Spleen (tissue), 7 donors: ENCODE measurements at regions not wholly inside any gene's neighbourhood (a gene's known extent, or its start where the extent isn't known, plus 50 kb on each side); places are given as distances from the start of the nearest gene placed in this dataset.

Source experiments
- POLR2A ChIP-seq, 3 donors: fragments of 450-650 bp; IDR thresholded peaks; one replicate each; pipeline ENCODE4 v1.5.1; 2017; ENCODE audit warnings: antibody characterized with exemption in 3 of 3, mild to moderate bottlenecking in 1 of 3
- TF ChIP-seq, protein P1 (sequence below), 11 experiments: fragments of 200-600 bp in 7 of 11; fragments of 450-650 bp in 4 of 11; sonication (generic) in 4 of 11; IDR thresholded peaks in 8 of 11; conservative IDR thresholded peaks in 3 of 11; 1 replicate in 7 of 11; 2 replicates in 4 of 11; pipeline versions ENCODE4 v1.4.0 to v1.8.0; 2016 to 2021; ENCODE audit warnings: antibody characterized with exemption in 11 of 11, inconsistent platforms in 4 of 11, mild to moderate bottlenecking in 1 of 11
- donor health status: DM: no; HTN: no; CAD: no; lungs with moderate emphysema.
- donor health status: DM: no; HTN: no; CAD: no.
- donor health status: DM: no; HTN: no; CAD: no.

GRCh38 chr13:112322557-112322956 lies 53.6 kb upstream of the SPACA7 start:
- TF ChIP-seq POLR2A (IDR thresholded peaks at IDR 0.05), result no peak
- TF ChIP-seq, protein P1, sequence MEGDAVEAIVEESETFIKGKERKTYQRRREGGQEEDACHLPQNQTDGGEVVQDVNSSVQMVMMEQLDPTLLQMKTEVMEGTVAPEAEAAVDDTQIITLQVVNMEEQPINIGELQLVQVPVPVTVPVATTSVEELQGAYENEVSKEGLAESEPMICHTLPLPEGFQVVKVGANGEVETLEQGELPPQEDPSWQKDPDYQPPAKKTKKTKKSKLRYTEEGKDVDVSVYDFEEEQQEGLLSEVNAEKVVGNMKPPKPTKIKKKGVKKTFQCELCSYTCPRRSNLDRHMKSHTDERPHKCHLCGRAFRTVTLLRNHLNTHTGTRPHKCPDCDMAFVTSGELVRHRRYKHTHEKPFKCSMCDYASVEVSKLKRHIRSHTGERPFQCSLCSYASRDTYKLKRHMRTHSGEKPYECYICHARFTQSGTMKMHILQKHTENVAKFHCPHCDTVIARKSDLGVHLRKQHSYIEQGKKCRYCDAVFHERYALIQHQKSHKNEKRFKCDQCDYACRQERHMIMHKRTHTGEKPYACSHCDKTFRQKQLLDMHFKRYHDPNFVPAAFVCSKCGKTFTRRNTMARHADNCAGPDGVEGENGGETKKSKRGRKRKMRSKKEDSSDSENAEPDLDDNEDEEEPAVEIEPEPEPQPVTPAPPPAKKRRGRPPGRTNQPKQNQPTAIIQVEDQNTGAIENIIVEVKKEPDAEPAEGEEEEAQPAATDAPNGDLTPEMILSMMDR (IDR thresholded peaks at IDR 0.05 in 8 of 11, conservative IDR thresholded peaks at IDR 0.05 in 3 of 11), result no peak
